ENCODE measurements at regions not wholly inside any gene's neighbourhood (a gene's known extent, or its start where the extent isn't known, plus 50 kb on each side); places are given as distances from the start of the nearest gene placed in this dataset.

GRCh38 chrX:925652-926061 lies 286.8 kb downstream of the CRLF2 start:
- Histone ChIP-seq H3K36me3 (no peaks in the 10 kb centered on the region), H3K27ac (no peak overlapping the region), H3K4me1 (no peaks in the 10 kb centered on the region), H3K9me3 (no peaks in the 10 kb centered on the region), H3K4me3 (no peak overlapping the region), H3K27me3 (no peaks in the 10 kb centered on the region)
- no peak for TF ChIP-seq CTCF (IDR thresholded peaks at IDR 0.05)
- TF ChIP-seq EP300 (IDR thresholded peaks at IDR 0.05; ENCODE audit: low read depth), result no peak
- TF ChIP-seq POLR2A (IDR thresholded peaks at IDR 0.05), result no peak
- no peak for TF ChIP-seq POLR2AphosphoS5 (IDR thresholded peaks at IDR 0.05)
- in situ Hi-C loops (cut with MboI; ENCODE audit: low pct_ligation_motif_present in 1 of 4, low pct_unique_long_range_greater_than_20kb in 1 of 4, low sequenced_read_pairs in 3 of 4), result no loop called here
- intact Hi-C loops (cut with DNase I; ENCODE audit: low total_unique reads), result no loop called here
- no peak for DNase-seq
- WGBS, 2 donors (ENCODE audit: low coverage in 1 of 2), result 84 to 90% methylated on average over 2 to 6 of the region's 6 CpGs

- intact Hi-C loops (cut with DNase I; ENCODE audit: low total_unique reads), result no loop called here
Measured at GRCh38 chrX:925094-925493, 287.4 kb downstream of the CRLF2 start.

GRCh38 chrX:924017-924416 lies 288.4 kb downstream of the CRLF2 start:
- intact Hi-C loops (cut with DNase I; ENCODE audit: low total_unique reads), result no loop called here
- Histone ChIP-seq H3K9me3 (no peaks in the 10 kb centered on the region), H3K4me3 (no peak overlapping the region), H3K36me3 (no peaks in the 10 kb centered on the region), H3K27ac (no peak overlapping the region), H3K4me1 (no peaks in the 10 kb centered on the region), H3K27me3 (no peaks in the 10 kb centered on the region)
- in situ Hi-C loops (cut with MboI; ENCODE audit: low pct_ligation_motif_present in 1 of 4, low pct_unique_long_range_greater_than_20kb in 1 of 4, low sequenced_read_pairs in 3 of 4), result no loop called here
- no peak for TF ChIP-seq EP300 (IDR thresholded peaks at IDR 0.05; ENCODE audit: low read depth)
- TF ChIP-seq CTCF (IDR thresholded peaks at IDR 0.05), result no peak
- TF ChIP-seq POLR2AphosphoS5 (IDR thresholded peaks at IDR 0.05), result no peak
- TF ChIP-seq POLR2A (IDR thresholded peaks at IDR 0.05), result no peak
- no peak for DNase-seq
- WGBS, 2 donors (ENCODE audit: low coverage in 1 of 2), result 70% methylated on average over 2 of the region's 2 CpGs; no CpG with 5 or more reads in 1 of the 2 donors

More at GRCh38 chrX:925094-925493, 287.4 kb downstream of the CRLF2 start:
- H3K27me3 ChIP-seq, result no peaks in the 10 kb centered on the region
- H3K9me3 ChIP-seq, result no peaks in the 10 kb centered on the region
- in situ Hi-C loops (cut with MboI; ENCODE audit: low pct_ligation_motif_present in 1 of 4, low pct_unique_long_range_greater_than_20kb in 1 of 4, low sequenced_read_pairs in 3 of 4), result no loop called here
- TF ChIP-seq POLR2AphosphoS5 (IDR thresholded peaks at IDR 0.05) (no peak), EP300 (IDR thresholded peaks at IDR 0.05; ENCODE audit: low read depth) (no peak), CTCF (IDR thresholded peaks at IDR 0.05) (no peak), POLR2A (IDR thresholded peaks at IDR 0.05) (no peak)
- no peak overlapping the region for H3K27ac ChIP-seq
- H3K4me3 ChIP-seq, result no peak overlapping the region
- H3K36me3 ChIP-seq, result no peaks in the 10 kb centered on the region
- no peak for DNase-seq
- whole genome bisulfite sequencing, 2 donors (ENCODE audit: low coverage in 1 of 2), result 86 to 90% methylated on average over 2 of the region's 2 CpGs
- H3K4me1 ChIP-seq, result no peaks in the 10 kb centered on the region

- Histone ChIP-seq H3K27me3 (no peaks in the 10 kb centered on the region), H3K36me3 (no peaks in the 10 kb centered on the region), H3K4me3 (no peak overlapping the region), H3K27ac (no peak overlapping the region), H3K9me3 (no peaks in the 10 kb centered on the region), H3K4me1 (no peaks in the 10 kb centered on the region)
- in situ Hi-C loops (cut with MboI; ENCODE audit: low pct_ligation_motif_present in 1 of 4, low pct_unique_long_range_greater_than_20kb in 1 of 4, low sequenced_read_pairs in 3 of 4) (no loop called here), intact Hi-C loops (cut with DNase I; ENCODE audit: low total_unique reads) (no loop called here)
- WGBS, 2 donors (ENCODE audit: low coverage in 1 of 2), result 42 to 57% methylated on average over 10 to 25 of the region's 25 CpGs
- DNase-seq, result no peak
- TF ChIP-seq POLR2A (IDR thresholded peaks at IDR 0.05) (no peak), POLR2AphosphoS5 (IDR thresholded peaks at IDR 0.05) (no peak), CTCF (IDR thresholded peaks at IDR 0.05) (no peak), EP300 (IDR thresholded peaks at IDR 0.05; ENCODE audit: low read depth) (no peak)
Measured at GRCh38 chrX:920234-920799, 289.7 kb downstream of the SHOX start.
